Fibroblast of the aortic adventitia (primary cell): ENCODE measurements at regions not wholly inside any gene's neighbourhood (a gene's known extent, or its start where the extent isn't known, plus 50 kb on each side); places are given as distances from the start of the nearest gene placed in this dataset.

Experiments
- DNase-seq: peaks from one replicate; pipeline ENCODE4 v3.0.0-alpha.2; 2010; ENCODE audit warnings: low read depth
- H3K4me3 ChIP-seq: 2 replicates; pipeline ENCODE4 v1.5.1; 2011; ENCODE audit warnings: low read depth, mild to moderate bottlenecking, control low read depth, low read length, moderate library complexity
- TF ChIP-seq, protein P1 (sequence below): IDR thresholded peaks from 2 replicates; pipeline ENCODE4 v1.5.1; 2011; ENCODE audit warnings: mild to moderate bottlenecking, low read length, control low read depth, inconsistent platforms; ENCODE audit not compliant: insufficient read depth

DNA sequence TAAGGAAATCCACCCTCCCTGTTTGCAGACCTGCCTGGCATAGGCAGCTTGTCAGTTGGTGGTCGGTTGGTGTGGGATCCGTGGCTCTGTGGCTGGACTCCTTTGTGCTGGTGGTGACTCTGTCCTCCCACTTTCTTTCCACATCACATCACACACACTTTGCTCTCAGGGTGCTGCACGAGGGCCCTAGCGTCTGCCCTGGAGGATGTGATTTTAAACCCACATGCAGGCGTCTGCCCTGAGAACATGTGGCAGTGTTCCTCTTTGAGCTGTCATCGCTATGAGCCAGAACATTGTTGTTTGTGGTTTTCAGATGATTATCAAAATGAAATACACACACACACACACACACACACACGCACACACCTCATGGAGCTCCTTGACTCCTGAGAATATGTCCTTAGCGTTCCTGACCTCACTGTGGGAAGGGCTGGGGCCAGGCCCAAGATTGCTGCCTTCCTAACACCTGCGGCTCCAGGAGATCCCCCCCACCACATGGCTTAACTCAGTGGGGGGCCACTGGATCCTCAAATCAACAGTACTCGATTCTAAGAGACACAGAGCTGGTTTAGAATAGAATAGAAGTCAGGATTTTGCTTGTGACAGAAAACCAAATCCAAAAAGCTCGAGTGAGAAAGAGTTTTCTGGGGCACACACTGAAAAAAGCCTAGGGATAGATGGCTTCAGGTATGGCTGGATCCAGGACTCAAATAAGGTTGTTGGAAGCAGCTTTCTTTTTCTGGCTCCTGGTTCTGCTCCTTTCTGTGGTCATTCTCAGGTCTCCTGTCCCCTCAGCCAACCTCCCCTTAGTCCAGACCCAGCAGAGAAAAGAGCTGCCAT, 54.8 kb downstream of the RTP5 start:
- no peak for DNase-seq
- TF ChIP-seq, protein P1, sequence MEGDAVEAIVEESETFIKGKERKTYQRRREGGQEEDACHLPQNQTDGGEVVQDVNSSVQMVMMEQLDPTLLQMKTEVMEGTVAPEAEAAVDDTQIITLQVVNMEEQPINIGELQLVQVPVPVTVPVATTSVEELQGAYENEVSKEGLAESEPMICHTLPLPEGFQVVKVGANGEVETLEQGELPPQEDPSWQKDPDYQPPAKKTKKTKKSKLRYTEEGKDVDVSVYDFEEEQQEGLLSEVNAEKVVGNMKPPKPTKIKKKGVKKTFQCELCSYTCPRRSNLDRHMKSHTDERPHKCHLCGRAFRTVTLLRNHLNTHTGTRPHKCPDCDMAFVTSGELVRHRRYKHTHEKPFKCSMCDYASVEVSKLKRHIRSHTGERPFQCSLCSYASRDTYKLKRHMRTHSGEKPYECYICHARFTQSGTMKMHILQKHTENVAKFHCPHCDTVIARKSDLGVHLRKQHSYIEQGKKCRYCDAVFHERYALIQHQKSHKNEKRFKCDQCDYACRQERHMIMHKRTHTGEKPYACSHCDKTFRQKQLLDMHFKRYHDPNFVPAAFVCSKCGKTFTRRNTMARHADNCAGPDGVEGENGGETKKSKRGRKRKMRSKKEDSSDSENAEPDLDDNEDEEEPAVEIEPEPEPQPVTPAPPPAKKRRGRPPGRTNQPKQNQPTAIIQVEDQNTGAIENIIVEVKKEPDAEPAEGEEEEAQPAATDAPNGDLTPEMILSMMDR = no peak
- no peak overlapping the region for H3K4me3 ChIP-seq

DNA sequence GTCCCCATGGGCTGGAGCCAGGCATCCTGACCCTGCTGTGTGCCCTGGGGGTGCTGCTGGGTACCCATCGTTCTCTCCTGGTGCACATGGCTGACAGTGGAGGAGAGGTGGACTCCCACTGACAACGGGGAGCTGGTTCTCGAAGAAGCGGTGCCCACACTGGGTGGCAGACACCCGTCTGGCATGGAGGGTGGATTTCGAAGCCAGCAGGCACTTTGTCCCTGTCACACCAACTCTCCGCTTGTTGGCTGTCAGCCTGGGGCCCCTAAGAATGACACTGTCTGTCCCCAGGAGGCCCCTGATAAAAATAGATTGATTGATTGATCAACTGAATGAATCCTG, 55.4 kb downstream of the RTP5 start:
- no peak overlapping the region for H3K4me3 ChIP-seq
- TF ChIP-seq, protein P1 = no peak
- no peak for DNase-seq

DNA sequence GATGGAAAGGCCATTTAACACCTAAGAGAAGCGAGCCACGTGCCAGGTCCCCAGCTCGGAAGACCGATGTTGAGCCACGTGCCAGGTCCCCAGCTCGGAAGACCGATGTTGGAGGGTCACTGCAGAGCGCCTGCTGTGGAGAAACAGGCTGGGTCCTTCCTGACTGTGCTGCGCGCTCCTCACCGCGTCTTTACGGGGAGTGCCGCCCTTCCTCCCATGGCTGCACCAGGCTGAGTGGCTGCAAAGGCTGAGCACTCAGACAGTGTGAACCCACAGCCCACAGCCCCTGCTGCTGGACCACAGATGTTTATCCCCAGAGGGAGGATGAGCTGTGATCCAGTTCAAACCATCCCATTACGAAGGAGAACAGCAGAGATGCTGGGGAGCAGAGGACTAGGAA, 55.7 kb downstream of the RTP5 start:
- TF ChIP-seq, protein P1 = no peak
- no peak overlapping the region for H3K4me3 ChIP-seq
- DNase-seq = no peak

DNA sequence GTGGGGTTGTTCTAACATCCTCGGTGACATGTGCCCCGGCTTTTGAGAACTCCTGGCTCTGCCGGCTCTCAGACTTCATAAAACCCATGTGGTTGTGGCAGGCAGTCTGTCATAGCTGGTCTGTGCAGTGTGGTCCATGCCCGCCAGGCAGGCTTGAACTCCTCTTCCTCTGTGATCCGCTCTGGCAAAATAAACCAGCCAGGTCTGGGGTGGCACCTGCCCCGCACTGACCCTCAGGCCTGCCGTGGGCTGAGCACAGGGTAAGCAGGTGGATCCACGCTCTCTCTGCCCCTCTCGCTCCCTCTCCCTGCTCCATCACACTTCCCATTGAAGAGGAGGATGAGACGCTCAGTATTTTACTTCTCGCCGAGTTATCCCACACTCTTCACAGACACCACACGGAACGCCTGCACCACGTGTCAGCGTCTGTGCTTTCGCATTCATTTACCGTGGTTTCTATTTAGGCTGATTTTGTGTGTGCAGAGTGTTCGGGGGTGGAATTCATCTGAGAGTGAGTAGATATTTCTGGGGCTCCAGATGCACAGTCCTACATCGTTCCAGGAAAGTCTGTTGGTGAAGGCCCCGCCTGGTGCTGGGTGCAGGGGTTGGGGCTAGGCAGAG, 56.4 kb downstream of the RTP5 start:
- no peak overlapping the region for H3K4me3 ChIP-seq
- TF ChIP-seq, protein P1 = no peak
- no peak for DNase-seq

DNA sequence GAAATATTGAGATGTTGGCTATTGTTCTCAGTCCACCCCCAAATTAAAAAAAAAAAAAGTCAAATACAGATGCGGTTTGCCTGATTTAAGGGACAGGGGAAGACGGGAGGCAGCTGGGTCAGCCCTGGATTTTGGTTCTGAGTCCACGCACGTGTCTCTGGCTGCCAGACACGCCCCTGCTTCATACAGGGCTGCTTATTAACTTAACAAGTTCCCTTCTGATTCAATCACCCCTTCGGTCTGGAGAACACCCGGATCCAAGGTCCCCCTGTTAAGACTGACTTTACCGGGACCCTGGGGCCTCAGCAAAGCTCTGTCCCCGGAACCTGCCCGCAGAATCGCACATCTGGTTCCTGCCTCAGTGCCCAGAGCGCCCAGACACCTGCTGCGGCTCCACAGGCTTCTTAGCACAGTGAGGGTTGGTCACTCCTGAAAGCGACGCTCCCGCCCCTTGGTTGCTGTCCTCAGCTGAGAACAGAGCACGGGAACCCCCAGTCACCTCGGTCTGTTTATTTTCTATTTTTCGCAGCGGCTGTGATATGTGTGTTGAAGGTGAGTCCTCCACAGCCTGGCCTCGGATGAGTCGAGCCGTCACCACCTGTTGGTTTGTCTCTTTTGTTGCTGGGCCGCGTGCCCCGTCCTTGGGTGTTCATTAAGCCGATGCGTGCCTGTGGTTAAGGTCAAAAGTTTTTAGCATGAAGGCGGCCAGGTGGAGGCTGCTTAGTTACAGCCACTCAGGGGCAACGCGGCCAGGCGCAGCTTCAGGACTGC, 57.2 kb downstream of the RTP5 start:
- TF ChIP-seq, protein P1 = no peak
- no peak overlapping the region for H3K4me3 ChIP-seq
- DNase-seq = no peak

DNA sequence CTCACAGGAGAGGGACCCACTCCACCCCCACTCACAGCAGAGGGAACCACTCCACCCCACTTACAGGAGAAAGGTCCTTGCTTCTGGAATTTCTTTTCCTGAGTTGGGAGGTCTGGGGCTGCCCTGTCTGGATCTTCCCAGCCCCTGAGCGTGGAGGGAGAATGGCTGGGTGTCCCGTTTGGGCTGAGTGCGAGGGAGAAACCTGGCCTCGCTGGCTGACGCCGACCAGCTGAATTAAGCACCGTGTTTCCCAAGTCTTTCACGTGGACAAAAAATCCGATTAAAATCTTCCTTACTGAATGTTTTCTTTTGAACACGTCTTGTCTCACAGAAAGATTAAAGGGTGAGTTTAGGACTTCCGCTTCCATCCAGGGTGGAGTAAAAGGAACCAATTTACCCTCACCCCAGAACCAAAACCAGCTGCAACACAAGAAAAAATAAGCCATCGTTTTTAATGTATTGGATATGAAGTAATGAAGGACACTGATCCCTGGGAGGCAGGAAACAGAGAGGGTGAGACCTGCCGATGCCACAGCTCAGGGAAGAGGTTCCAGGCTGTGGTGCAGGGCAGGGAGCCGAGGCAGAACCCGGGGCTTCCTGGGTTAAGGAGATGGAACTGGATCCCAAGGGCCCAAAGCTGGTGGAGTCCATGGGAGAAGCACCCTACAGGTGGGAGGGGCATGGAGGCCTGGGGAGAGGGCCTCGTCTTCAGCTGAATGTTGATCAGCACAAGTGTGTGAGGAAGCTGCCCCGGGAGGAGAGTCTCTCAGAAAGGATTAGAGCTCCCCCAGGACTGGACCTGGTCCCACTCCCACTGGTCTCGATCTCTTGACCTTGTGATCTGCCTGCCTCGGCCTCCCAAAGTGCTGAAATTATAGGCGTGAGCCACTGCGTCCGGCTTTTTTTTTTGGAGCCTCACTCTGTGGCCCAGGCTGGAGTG, 60.3 kb downstream of the RTP5 start:
- H3K4me3 ChIP-seq = no peak overlapping the region
- TF ChIP-seq, protein P1 = no peak
- DNase-seq = no peak
